GM12878 (cell line): ENCODE measurements at regions not wholly inside any gene's neighbourhood (a gene's known extent, or its start where the extent isn't known, plus 50 kb on each side); places are given as distances from the start of the nearest gene placed in this dataset.

Source experiments
- ATAC-seq: fragments of 200-7000 bp; cut with Tn5 transposase; 3 replicates; pipeline ENCODE4 v1.9.1; 2020; ENCODE audit warnings: mild to moderate bottlenecking, moderate library complexity
- BruUV-seq: library from RNA; stranded (reverse); fragments of 400-500 nt; replicated peaks from 2 replicates; lab custom pipeline; 2021; lab: Mats Ljungman, UMichigan
- CTCF ChIA-PET: fragments of 300-600 bp; sonication (Branson Sonifier 250); formaldehyde crosslinking; extraction: SDS; loops from one replicate; lab custom pipeline; 2021; ENCODE audit warnings: inconsistent platforms; lab: Yijun Ruan, JAX
- POLR2A ChIA-PET: fragments of 350-600 bp; formaldehyde crosslinking; extraction: SDS; loops from one replicate; lab custom pipeline; 2021; ENCODE audit warnings: inconsistent platforms; lab: Charles Lee
- RAD21 ChIA-PET: fragments of 300-600 bp; sonication (Branson Sonifier 250); formaldehyde crosslinking; loops from one replicate; lab custom pipeline; 2023; ENCODE audit warnings: antibody characterized with exemption; ENCODE audit not compliant: unreplicated experiment; lab: Charles Lee
- SMC1A ChIA-PET: fragments of 300-600 bp; sonication (Branson Sonifier 250); formaldehyde crosslinking; loops from one replicate; lab custom pipeline; 2023; ENCODE audit not compliant: unreplicated experiment, uncharacterized antibody; lab: Charles Lee
- DNase-seq: peaks from one replicate; pipeline ENCODE4 v3.0.0-alpha.2; 2011; ENCODE audit warnings: low read depth, low spot score
- FAIRE-seq: peaks from 3 replicates; lab custom pipeline; 2011; peaks lifted over from hg19 to GRCh38; lab: Jason Lieb, UNC
- H2AFZ ChIP-seq: 2 replicates; pipeline ENCODE4 v1.6.0; 2011; ENCODE audit warnings: low read depth, low read length, control low read depth; ENCODE audit not compliant: control insufficient read depth
- H3K27ac ChIP-seq: 2 replicates; pipeline ENCODE4 v1.5.1; 2011; ENCODE audit warnings: control low read depth; ENCODE audit not compliant: control insufficient read depth, insufficient read depth
- H3K27me3 ChIP-seq, 2 experiments: replicated peaks in 1 of 2; 2 replicates each; pipeline versions ENCODE4 v1.6.0 to v1.6.1; 2011; ENCODE audit warnings: low read length in 1 of 2; ENCODE audit not compliant: control insufficient read depth in 2 of 2, insufficient read depth in 2 of 2
- H3K36me3 ChIP-seq, 2 experiments: 2 replicates each; pipeline ENCODE4 v1.5.1; 2011; ENCODE audit warnings: low read length in 1 of 2; ENCODE audit not compliant: control insufficient read depth in 2 of 2, insufficient read depth in 2 of 2
- H3K4me1 ChIP-seq: 2 replicates; pipeline ENCODE4 v1.6.1; 2011; ENCODE audit warnings: mild to moderate bottlenecking, low read length, moderate library complexity, mixed read lengths; ENCODE audit not compliant: control insufficient read depth, insufficient read depth
- H3K4me2 ChIP-seq: 2 replicates; pipeline ENCODE4 v1.6.0; 2011; ENCODE audit warnings: control low read depth; ENCODE audit not compliant: control insufficient read depth, insufficient read depth
- H3K4me3 ChIP-seq: fragments of 200-600 bp; sonication (generic); 2 replicates; pipeline ENCODE4 v1.5.1; 2016
- H3K79me2 ChIP-seq: 2 replicates; pipeline ENCODE4 v1.6.0; 2011; ENCODE audit warnings: low read length; ENCODE audit not compliant: control insufficient read depth, insufficient read depth
- H3K9ac ChIP-seq: 2 replicates; pipeline ENCODE4 v1.8.0; 2011; ENCODE audit warnings: low read length, control low read depth, mixed read lengths; ENCODE audit not compliant: control insufficient read depth, insufficient read depth
- H3K9me3 ChIP-seq: replicated peaks from 3 replicates; pipeline ENCODE4 v1.5.1; 2011; ENCODE audit warnings: mild to moderate bottlenecking, low read length; ENCODE audit not compliant: control insufficient read depth, insufficient read depth
- H4K20me1 ChIP-seq: 2 replicates; pipeline ENCODE4 v1.6.0; 2011; ENCODE audit not compliant: control insufficient read depth, insufficient read depth
- CREM ChIP-seq: IDR thresholded peaks from 2 replicates; pipeline ENCODE4 v1.6.1; 2014; ENCODE audit warnings: antibody characterized with exemption, low read depth
- EGR1 ChIP-seq, 2 experiments: IDR thresholded peaks; 1 replicate in 1 of 2; 2 replicates in 1 of 2; pipeline ENCODE4 v1.6.1; 2011 to 2012; ENCODE audit warnings: low read depth in 2 of 2, low read length in 2 of 2, borderline replicate concordance in 1 of 2, mild to moderate bottlenecking in 1 of 2, moderate library complexity in 1 of 2
- HDAC6 ChIP-seq: fragments of 200-600 bp; sonication (generic); IDR thresholded peaks from one replicate; pipeline ENCODE4 v1.8.0; 2017; ENCODE audit warnings: antibody characterized with exemption; ENCODE audit not compliant: unreplicated experiment
- IKZF2 ChIP-seq, 2 experiments: fragments of 450-650 bp; IDR thresholded peaks; 2 replicates each; pipeline ENCODE4 v1.6.1; 2017; ENCODE audit warnings: mild to moderate bottlenecking in 2 of 2, moderate library complexity in 2 of 2
- MEF2A ChIP-seq: IDR thresholded peaks from 2 replicates; pipeline ENCODE4 v1.6.1; 2011; ENCODE audit warnings: low read depth, mild to moderate bottlenecking, low read length, moderate library complexity; ENCODE audit not compliant: insufficient read depth
- POU2F2 ChIP-seq: IDR thresholded peaks from 3 replicates; pipeline ENCODE4 v1.6.1; 2011; ENCODE audit warnings: low read depth, mild to moderate bottlenecking, low read length, borderline replicate concordance
- TCF12 ChIP-seq: IDR thresholded peaks from 2 replicates; pipeline ENCODE4 v1.6.1; 2011; ENCODE audit warnings: low read depth, mild to moderate bottlenecking, low read length
- ZNF207 ChIP-seq: fragments of 450-650 bp; IDR thresholded peaks from 2 replicates; pipeline ENCODE4 v1.6.1; 2014; ENCODE audit warnings: antibody characterized with exemption, mild to moderate bottlenecking, borderline replicate concordance
- ZNF217 ChIP-seq: fragments of 450-650 bp; IDR thresholded peaks from 2 replicates; pipeline ENCODE4 v1.6.1; 2017; ENCODE audit warnings: antibody characterized with exemption, mild to moderate bottlenecking
- WGBS: methylation state at CpG from one replicate; pipeline ENCODE4 v1.1.6; 2016; ENCODE audit warnings: low lambda C conversion rate; ENCODE audit not compliant: insufficient replicate concordance, insufficient coverage; ENCODE audit errors: missing lambda C conversion rate; 5-methylcytosine and 5-hydroxymethylcytosine counted together
- in situ Hi-C: fragments of 300-500 bp; cut with MboI; formaldehyde crosslinking; loops from 9 replicates; pipeline ENCODE4 v1.14.3; 2018; ENCODE audit warnings: mixed read lengths
- intact Hi-C: fragments of 100-400 bp; cut with micrococcal nuclease; formaldehyde crosslinking; loops from one replicate; pipeline ENCODE4 v1.14.2; 2022; ENCODE audit not compliant: unreplicated experiment
- TF ChIP-seq, protein P1 (sequence below): fragments of 450-650 bp; IDR thresholded peaks from 2 replicates; pipeline ENCODE4 v1.6.1; 2016; ENCODE audit warnings: mild to moderate bottlenecking
- TF ChIP-seq, protein P2 (sequence below): fragments of 450-650 bp; IDR thresholded peaks from 2 replicates; pipeline ENCODE4 v1.6.1; 2017; ENCODE audit warnings: low read depth, mild to moderate bottlenecking, moderate library complexity
- TF ChIP-seq, protein P3 (sequence below): fragments of 450-650 bp; formaldehyde crosslinking; IDR thresholded peaks from 2 replicates; pipeline ENCODE4 v1.4.0; 2020; ENCODE audit warnings: mild to moderate bottlenecking, moderate library complexity

DNA sequence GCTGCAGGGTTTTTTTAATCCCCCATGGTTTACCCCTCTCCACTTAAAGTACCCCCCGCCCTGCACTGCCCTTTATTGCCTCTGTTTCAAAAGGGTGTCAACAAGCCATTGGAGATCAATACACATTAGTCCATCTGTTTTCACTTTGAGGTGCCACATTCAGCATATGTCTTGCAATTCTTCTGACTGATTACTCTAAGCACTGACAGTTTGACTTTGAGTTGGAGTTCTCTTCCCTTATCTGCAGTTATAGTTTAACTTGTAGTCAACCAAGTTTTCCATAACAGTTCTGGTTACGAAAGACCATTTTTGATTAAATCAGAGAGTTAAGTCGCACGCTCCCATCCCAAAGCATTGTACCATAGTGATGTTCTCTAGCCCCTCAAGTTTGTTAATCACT, 260.8 kb upstream of the TBX3 start (continued):
- TF ChIP-seq HDAC6 (no peak), CREM (no peak)
- TF ChIP-seq, protein P1, sequence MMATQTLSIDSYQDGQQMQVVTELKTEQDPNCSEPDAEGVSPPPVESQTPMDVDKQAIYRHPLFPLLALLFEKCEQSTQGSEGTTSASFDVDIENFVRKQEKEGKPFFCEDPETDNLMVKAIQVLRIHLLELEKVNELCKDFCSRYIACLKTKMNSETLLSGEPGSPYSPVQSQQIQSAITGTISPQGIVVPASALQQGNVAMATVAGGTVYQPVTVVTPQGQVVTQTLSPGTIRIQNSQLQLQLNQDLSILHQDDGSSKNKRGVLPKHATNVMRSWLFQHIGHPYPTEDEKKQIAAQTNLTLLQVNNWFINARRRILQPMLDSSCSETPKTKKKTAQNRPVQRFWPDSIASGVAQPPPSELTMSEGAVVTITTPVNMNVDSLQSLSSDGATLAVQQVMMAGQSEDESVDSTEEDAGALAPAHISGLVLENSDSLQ, result no peak

DNA sequence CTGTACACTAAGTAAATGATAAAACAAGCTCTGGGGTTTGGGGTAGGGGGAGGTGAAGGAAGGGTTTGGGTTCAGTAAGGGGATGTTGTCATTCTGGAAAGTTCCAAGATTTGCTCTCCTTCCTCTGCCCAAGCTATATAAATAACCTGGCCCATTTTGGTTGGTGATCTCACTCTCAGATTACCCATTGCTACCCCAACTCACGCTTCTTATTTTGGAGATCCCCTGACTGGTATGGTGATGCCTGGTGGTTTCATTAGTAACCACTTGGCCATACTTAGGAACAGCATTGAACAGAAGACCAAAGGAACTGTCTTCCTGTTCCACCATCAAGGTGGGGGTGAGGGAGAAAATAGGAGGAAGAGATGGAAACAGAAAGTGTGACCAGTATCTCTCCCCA, 259.6 kb upstream of the TBX3 start:
- DNase-seq, result no peak

More for the DNA sequence above, 259.6 kb upstream of the TBX3 start:
- no peak overlapping the region for H3K4me3 ChIP-seq
- FAIRE-seq (no peak), ATAC-seq (no peak)
- SMC1A ChIA-PET, result no interaction called here
- no peaks in the 10 kb centered on the region for H3K36me3 ChIP-seq
- H4K20me1 ChIP-seq, result no peaks in the 10 kb centered on the region
- WGBS, result 56% methylated on average over 1 of the region's 1 CpG
- no TSS peak for BruUV-seq
- no peaks in the 10 kb centered on the region for H3K4me1 ChIP-seq
- no peak overlapping the region for H3K9ac ChIP-seq
- H3K27ac ChIP-seq, result no peak overlapping the region
- in situ Hi-C loops (no loop called here), intact Hi-C loops (no loop called here)
- no peak for TF ChIP-seq EGR1 (IDR thresholded peaks at IDR 0.05; ENCODE audit: borderline replicate concordance in 1 of 2, low read depth in 2 of 2, low read length in 2 of 2)
- no peak for TF ChIP-seq ZNF217
- no peak for TF ChIP-seq TCF12
- no peak for TF ChIP-seq IKZF2 (IDR thresholded peaks at IDR 0.05)
- TF ChIP-seq ZNF207, result no peak
- TF ChIP-seq, protein P2, sequence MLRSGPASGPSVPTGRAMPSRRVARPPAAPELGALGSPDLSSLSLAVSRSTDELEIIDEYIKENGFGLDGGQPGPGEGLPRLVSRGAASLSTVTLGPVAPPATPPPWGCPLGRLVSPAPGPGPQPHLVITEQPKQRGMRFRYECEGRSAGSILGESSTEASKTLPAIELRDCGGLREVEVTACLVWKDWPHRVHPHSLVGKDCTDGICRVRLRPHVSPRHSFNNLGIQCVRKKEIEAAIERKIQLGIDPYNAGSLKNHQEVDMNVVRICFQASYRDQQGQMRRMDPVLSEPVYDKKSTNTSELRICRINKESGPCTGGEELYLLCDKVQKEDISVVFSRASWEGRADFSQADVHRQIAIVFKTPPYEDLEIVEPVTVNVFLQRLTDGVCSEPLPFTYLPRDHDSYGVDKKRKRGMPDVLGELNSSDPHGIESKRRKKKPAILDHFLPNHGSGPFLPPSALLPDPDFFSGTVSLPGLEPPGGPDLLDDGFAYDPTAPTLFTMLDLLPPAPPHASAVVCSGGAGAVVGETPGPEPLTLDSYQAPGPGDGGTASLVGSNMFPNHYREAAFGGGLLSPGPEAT, result no peak
- no peak for TF ChIP-seq MEF2A
- TF ChIP-seq, protein P3, sequence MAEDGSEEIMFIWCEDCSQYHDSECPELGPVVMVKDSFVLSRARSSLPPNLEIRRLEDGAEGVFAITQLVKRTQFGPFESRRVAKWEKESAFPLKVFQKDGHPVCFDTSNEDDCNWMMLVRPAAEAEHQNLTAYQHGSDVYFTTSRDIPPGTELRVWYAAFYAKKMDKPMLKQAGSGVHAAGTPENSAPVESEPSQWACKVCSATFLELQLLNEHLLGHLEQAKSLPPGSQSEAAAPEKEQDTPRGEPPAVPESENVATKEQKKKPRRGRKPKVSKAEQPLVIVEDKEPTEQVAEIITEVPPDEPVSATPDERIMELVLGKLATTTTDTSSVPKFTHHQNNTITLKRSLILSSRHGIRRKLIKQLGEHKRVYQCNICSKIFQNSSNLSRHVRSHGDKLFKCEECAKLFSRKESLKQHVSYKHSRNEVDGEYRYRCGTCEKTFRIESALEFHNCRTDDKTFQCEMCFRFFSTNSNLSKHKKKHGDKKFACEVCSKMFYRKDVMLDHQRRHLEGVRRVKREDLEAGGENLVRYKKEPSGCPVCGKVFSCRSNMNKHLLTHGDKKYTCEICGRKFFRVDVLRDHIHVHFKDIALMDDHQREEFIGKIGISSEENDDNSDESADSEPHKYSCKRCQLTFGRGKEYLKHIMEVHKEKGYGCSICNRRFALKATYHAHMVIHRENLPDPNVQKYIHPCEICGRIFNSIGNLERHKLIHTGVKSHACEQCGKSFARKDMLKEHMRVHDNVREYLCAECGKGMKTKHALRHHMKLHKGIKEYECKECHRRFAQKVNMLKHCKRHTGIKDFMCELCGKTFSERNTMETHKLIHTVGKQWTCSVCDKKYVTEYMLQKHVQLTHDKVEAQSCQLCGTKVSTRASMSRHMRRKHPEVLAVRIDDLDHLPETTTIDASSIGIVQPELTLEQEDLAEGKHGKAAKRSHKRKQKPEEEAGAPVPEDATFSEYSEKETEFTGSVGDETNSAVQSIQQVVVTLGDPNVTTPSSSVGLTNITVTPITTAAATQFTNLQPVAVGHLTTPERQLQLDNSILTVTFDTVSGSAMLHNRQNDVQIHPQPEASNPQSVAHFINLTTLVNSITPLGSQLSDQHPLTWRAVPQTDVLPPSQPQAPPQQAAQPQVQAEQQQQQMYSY (CRISPR knock-in tag), result no peak
- TF ChIP-seq POU2F2, result no peak
- RAD21 ChIA-PET, result no interaction called here
- CTCF ChIA-PET, result no interaction called here
- H3K4me2 ChIP-seq, result no peak overlapping the region
- H2AFZ ChIP-seq, result no peak overlapping the region
- POLR2A ChIA-PET, result no interaction called here
- H3K9me3 ChIP-seq, result no peaks in the 10 kb centered on the region
- H3K27me3 ChIP-seq, result no peaks in the 10 kb centered on the region
- H3K79me2 ChIP-seq, result no peaks in the 10 kb centered on the region
